ENCODE measurements at regions not wholly inside any gene's neighbourhood (a gene's known extent, or its start where the extent isn't known, plus 50 kb on each side); places are given as distances from the start of the nearest gene placed in this dataset.
"Not testable (repeated sequence)": the region's sequence is repeated elsewhere in the genome, so short reads cannot be mapped to it uniquely, and the experiment has no call there.

GRCh38 chr6:125636011-125636410, 113.4 kb upstream of the HEY2 start:
- CTCF ChIA-PET: not testable (repeated sequence)

GRCh38 chr6:125636671-125637070, 112.8 kb upstream of the HEY2 start:
- no peaks in the 10 kb centered on the region for H3K27me3 ChIP-seq (ENCODE audit: control insufficient read depth in 2 of 2, insufficient read depth in 2 of 2, low read length in 2 of 2)
- peaks cover 0 to 3% (median 0%) of the 10 kb centered on the region in 11 donors for H3K9me3 Mint-ChIP-seq
- no peaks in the 10 kb centered on the region for H3K9me3 ChIP-seq (ENCODE audit: control insufficient read depth in 2 of 3, low read length in 3 of 3)
- ATAC-seq: no peak
- CTCF ChIA-PET: no interaction called here
- peaks cover 0 to 13% (median 4%) of the 10 kb centered on the region in 5 donors for H3K27me3 Mint-ChIP-seq
- intact Hi-C loops (cut with micrococcal nuclease): no loop called here
- H3K4me3 Mint-ChIP-seq: no peak overlapping the region
- H3K27ac Mint-ChIP-seq: no peak overlapping the region
- no peak overlapping the region for H3K4me3 ChIP-seq (ENCODE audit: low read length)
- no peak for DNase-seq
- POLR2A ChIA-PET: no interaction called here
- H3K27ac ChIP-seq (ENCODE audit: low read depth, low read length): no peak overlapping the region
- H3K4me1 ChIP-seq (ENCODE audit: control insufficient read depth in 2 of 2, insufficient read depth in 2 of 2, low read length in 2 of 2): no peaks in the 10 kb centered on the region
- no peaks in the 10 kb centered on the region for H3K36me3 ChIP-seq (ENCODE audit: control insufficient read depth in 2 of 3, insufficient read depth in 3 of 3, low read length in 3 of 3)
- H3K4me1 Mint-ChIP-seq: no peaks in the 10 kb centered on the region
- no peaks in the 10 kb centered on the region for H3K36me3 Mint-ChIP-seq

More at GRCh38 chr6:125636011-125636410, 113.4 kb upstream of the HEY2 start:
- DNase-seq; H3K4me3 ChIP-seq (ENCODE audit: low read length); H3K27ac Mint-ChIP-seq; H3K36me3 Mint-ChIP-seq; intact Hi-C loops (cut with micrococcal nuclease); H3K9me3 ChIP-seq (ENCODE audit: control insufficient read depth in 2 of 3, low read length in 3 of 3); H3K4me1 ChIP-seq (ENCODE audit: control insufficient read depth in 2 of 2, insufficient read depth in 2 of 2, low read length in 2 of 2); H3K9me3 Mint-ChIP-seq; H3K27ac ChIP-seq (ENCODE audit: low read depth, low read length); H3K4me3 Mint-ChIP-seq; H3K27me3 ChIP-seq (ENCODE audit: control insufficient read depth in 2 of 2, insufficient read depth in 2 of 2, low read length in 2 of 2); POLR2A ChIA-PET; H3K4me1 Mint-ChIP-seq; H3K36me3 ChIP-seq (ENCODE audit: control insufficient read depth in 2 of 3, insufficient read depth in 3 of 3, low read length in 3 of 3); ATAC-seq: not testable (repeated sequence)
- H3K27me3 Mint-ChIP-seq: peaks cover 0 to 18% (median 0%) of the 10 kb centered on the region in 5 donors

- POLR2A ChIA-PET: no interaction called here
- Mint-ChIP-seq H3K27ac (no peak overlapping the region), H3K4me3 (no peak overlapping the region), H3K27me3 (peaks cover 0 to 14% (median 6%) of the 10 kb centered on the region in 5 donors), H3K9me3 (peaks cover 0 to 3% (median 0%) of the 10 kb centered on the region in 11 donors), H3K4me1 (no peaks in the 10 kb centered on the region), H3K36me3 (no peaks in the 10 kb centered on the region)
- no peak overlapping the region for H3K4me3 ChIP-seq (ENCODE audit: low read length)
- H3K9me3 ChIP-seq (ENCODE audit: control insufficient read depth in 2 of 3, low read length in 3 of 3): no peaks in the 10 kb centered on the region
- CTCF ChIA-PET: no interaction called here
- DNase-seq (no peak), ATAC-seq (no peak)
- H3K27ac ChIP-seq (ENCODE audit: low read depth, low read length): no peak overlapping the region
- H3K27me3 ChIP-seq (ENCODE audit: control insufficient read depth in 2 of 2, insufficient read depth in 2 of 2, low read length in 2 of 2): no peaks in the 10 kb centered on the region
- intact Hi-C loops (cut with micrococcal nuclease): no loop called here
- H3K4me1 ChIP-seq (ENCODE audit: control insufficient read depth in 2 of 2, insufficient read depth in 2 of 2, low read length in 2 of 2): no peaks in the 10 kb centered on the region
- H3K36me3 ChIP-seq (ENCODE audit: control insufficient read depth in 2 of 3, insufficient read depth in 3 of 3, low read length in 3 of 3): no peaks in the 10 kb centered on the region
Measured at GRCh38 chr6:125637207-125637606, 112.2 kb upstream of the HEY2 start.

- H3K4me3 Mint-ChIP-seq: no peak overlapping the region
- ATAC-seq (no peak), DNase-seq (no peak)
- peaks cover 0 to 1% (median 0%) of the 10 kb centered on the region in 11 donors for H3K9me3 Mint-ChIP-seq
- intact Hi-C loops (cut with micrococcal nuclease): no loop called here
- no peak overlapping the region for H3K27ac ChIP-seq (ENCODE audit: low read depth, low read length)
- no peak overlapping the region for H3K4me3 ChIP-seq (ENCODE audit: low read length)
- H3K4me1 ChIP-seq (ENCODE audit: control insufficient read depth in 2 of 2, insufficient read depth in 2 of 2, low read length in 2 of 2): no peaks in the 10 kb centered on the region
- CTCF ChIA-PET: no interaction called here
- H3K36me3 Mint-ChIP-seq: no peaks in the 10 kb centered on the region
- POLR2A ChIA-PET: no interaction called here
- H3K36me3 ChIP-seq (ENCODE audit: control insufficient read depth in 2 of 3, insufficient read depth in 3 of 3, low read length in 3 of 3): no peaks in the 10 kb centered on the region
- no peaks in the 10 kb centered on the region for H3K27me3 ChIP-seq (ENCODE audit: control insufficient read depth in 2 of 2, insufficient read depth in 2 of 2, low read length in 2 of 2)
- no peak overlapping the region for H3K27ac Mint-ChIP-seq
- no peaks in the 10 kb centered on the region for H3K9me3 ChIP-seq (ENCODE audit: control insufficient read depth in 2 of 3, low read length in 3 of 3)
- H3K4me1 Mint-ChIP-seq: no peaks in the 10 kb centered on the region
- H3K27me3 Mint-ChIP-seq: peaks cover 0 to 18% (median 11%) of the 10 kb centered on the region in 5 donors
Measured at GRCh38 chr6:125639466-125640020, 109.9 kb upstream of the HEY2 start.

GRCh38 chr6:125640441-125641150, 108.8 kb upstream of the HEY2 start:
- ChIA-PET POLR2A (no interaction called here), CTCF (no interaction called here)
- no peak overlapping the region for H3K27ac ChIP-seq (ENCODE audit: low read depth, low read length)
- Mint-ChIP-seq H3K36me3 (no peaks in the 10 kb centered on the region), H3K9me3 (peaks cover 0 to 1% (median 0%) of the 10 kb centered on the region in 11 donors), H3K27ac (no peak overlapping the region), H3K4me1 (no peaks in the 10 kb centered on the region), H3K4me3 (no peak overlapping the region), H3K27me3 (peaks cover 0 to 17% (median 13%) of the 10 kb centered on the region in 5 donors)
- no peaks in the 10 kb centered on the region for H3K4me1 ChIP-seq (ENCODE audit: control insufficient read depth in 2 of 2, insufficient read depth in 2 of 2, low read length in 2 of 2)
- H3K36me3 ChIP-seq (ENCODE audit: control insufficient read depth in 2 of 3, insufficient read depth in 3 of 3, low read length in 3 of 3): no peaks in the 10 kb centered on the region
- no peaks in the 10 kb centered on the region for H3K27me3 ChIP-seq (ENCODE audit: control insufficient read depth in 2 of 2, insufficient read depth in 2 of 2, low read length in 2 of 2)
- ATAC-seq (no peak), DNase-seq (no peak)
- intact Hi-C loops (cut with micrococcal nuclease): no loop called here
- H3K4me3 ChIP-seq (ENCODE audit: low read length): no peak overlapping the region
- no peaks in the 10 kb centered on the region for H3K9me3 ChIP-seq (ENCODE audit: control insufficient read depth in 2 of 3, low read length in 3 of 3)

GRCh38 chr6:125643967-125644661, 105.3 kb upstream of the HEY2 start:
- intact Hi-C loops (cut with micrococcal nuclease); CTCF ChIA-PET; H3K27ac Mint-ChIP-seq; H3K36me3 Mint-ChIP-seq; H3K27ac ChIP-seq (ENCODE audit: low read depth, low read length); H3K9me3 Mint-ChIP-seq; ATAC-seq; H3K4me3 Mint-ChIP-seq; POLR2A ChIA-PET; H3K36me3 ChIP-seq (ENCODE audit: control insufficient read depth in 2 of 3, insufficient read depth in 3 of 3, low read length in 3 of 3); H3K27me3 ChIP-seq (ENCODE audit: control insufficient read depth in 2 of 2, insufficient read depth in 2 of 2, low read length in 2 of 2); H3K4me1 Mint-ChIP-seq; H3K4me3 ChIP-seq (ENCODE audit: low read length); H3K4me1 ChIP-seq (ENCODE audit: control insufficient read depth in 2 of 2, insufficient read depth in 2 of 2, low read length in 2 of 2); DNase-seq; H3K9me3 ChIP-seq (ENCODE audit: control insufficient read depth in 2 of 3, low read length in 3 of 3): not testable (repeated sequence)
- H3K27me3 Mint-ChIP-seq: peaks cover 4 to 21% (median 19%) of the 10 kb centered on the region in 5 donors

GRCh38 chr6:125647391-125647790, 102.0 kb upstream of the HEY2 start:
- no peaks in the 10 kb centered on the region for H3K36me3 ChIP-seq (ENCODE audit: control insufficient read depth in 2 of 3, insufficient read depth in 3 of 3, low read length in 3 of 3)
- H3K4me3 ChIP-seq (ENCODE audit: low read length): no peak overlapping the region
- CTCF ChIA-PET: no interaction called here

More at GRCh38 chr6:125647391-125647790, 102.0 kb upstream of the HEY2 start:
- intact Hi-C loops (cut with micrococcal nuclease): no loop called here
- no peaks in the 10 kb centered on the region for H3K4me1 Mint-ChIP-seq
- H3K27ac ChIP-seq (ENCODE audit: low read depth, low read length): no peak overlapping the region
- no peaks in the 10 kb centered on the region for H3K27me3 ChIP-seq (ENCODE audit: control insufficient read depth in 2 of 2, insufficient read depth in 2 of 2, low read length in 2 of 2)
- H3K36me3 Mint-ChIP-seq: no peaks in the 10 kb centered on the region
- ATAC-seq (no peak), DNase-seq (no peak)
- peaks cover 0 to 4% (median 0%) of the 10 kb centered on the region in 11 donors for H3K9me3 Mint-ChIP-seq
- no peaks in the 10 kb centered on the region for H3K9me3 ChIP-seq (ENCODE audit: control insufficient read depth in 2 of 3, low read length in 3 of 3)
- POLR2A ChIA-PET: no interaction called here
- H3K4me3 Mint-ChIP-seq: no peak overlapping the region
- H3K27me3 Mint-ChIP-seq: peaks cover 4 to 21% (median 14%) of the 10 kb centered on the region in 5 donors
- H3K4me1 ChIP-seq (ENCODE audit: control insufficient read depth in 2 of 2, insufficient read depth in 2 of 2, low read length in 2 of 2): no peaks in the 10 kb centered on the region
- H3K27ac Mint-ChIP-seq: no peak overlapping the region
